DOHH2 (cell line): ENCODE measurements at regions not wholly inside any gene's neighbourhood (a gene's known extent, or its start where the extent isn't known, plus 50 kb on each side); places are given as distances from the start of the nearest gene placed in this dataset.

Experiments
- CTCF ChIP-seq: fragments of 200-600 bp; sonication (generic); IDR thresholded peaks from one replicate; pipeline ENCODE4 v1.5.1; 2014; ENCODE audit warnings: antibody characterized with exemption, mild to moderate bottlenecking, low read depth, low read length; ENCODE audit not compliant: poor library complexity, severe bottlenecking
- EZH2phosphoT487 ChIP-seq: fragments of 200-600 bp; sonication (generic); IDR thresholded peaks from 2 replicates; pipeline ENCODE4 v1.6.1; 2017; ENCODE audit warnings: borderline replicate concordance, mild to moderate bottlenecking, antibody characterized with exemption, low read length, moderate library complexity, mixed read lengths

GRCh38 chr2:71991397-71991796 is 156.3 kb downstream of the CYP26B1 start:
- TF ChIP-seq CTCF, result no peak
- no peak for TF ChIP-seq EZH2phosphoT487
